K562 (cell line): ENCODE measurements at regions not wholly inside any gene's neighbourhood (a gene's known extent, or its start where the extent isn't known, plus 50 kb on each side); places are given as distances from the start of the nearest gene placed in this dataset.

Experiments used
- ATAC-seq: fragments of 200-7000 bp; cut with Tn5 transposase; 3 replicates; pipeline ENCODE4 v1.9.1; 2020; ENCODE audit warnings: moderate library complexity
- BruUV-seq: library from RNA; stranded (reverse); fragments of 400-500 nt; replicated peaks from 2 replicates; lab custom pipeline; 2021; lab: Mats Ljungman, UMichigan
- CTCF ChIA-PET: fragments of 300-600 bp; formaldehyde crosslinking; extraction: SDS; loops from one replicate; lab custom pipeline; 2021; ENCODE audit warnings: low intra/inter-chr PET ratio; lab: Yijun Ruan, JAX
- POLR2A ChIA-PET: fragments of 300-600, 350-650 bp; sonication (Branson Sonifier 250); formaldehyde crosslinking; extraction: SDS; loops from one replicate; lab custom pipeline; 2021; ENCODE audit warnings: antibody characterized with exemption, inconsistent platforms; lab: Yijun Ruan, JAX
- DNase-seq, 4 experiments: peaks; one replicate each; pipeline versions ENCODE4 v3.0.0 to v3.0.0-alpha.2; 2011 to 2018; ENCODE audit warnings: low spot score in 3 of 4, mixed read lengths in 3 of 4; ENCODE audit errors: extremely low read depth in 1 of 4
- FAIRE-seq: peaks from 2 replicates; lab custom pipeline; 2011; peaks lifted over from hg19 to GRCh38; lab: Jason Lieb, UNC
- H2AFZ ChIP-seq: 2 replicates; pipeline ENCODE4 v1.6.0; 2011; ENCODE audit warnings: low read depth, low read length, control low read depth, inconsistent platforms
- H3K27ac ChIP-seq: fragments of 200-600 bp; 3 replicates; pipeline ENCODE4 v1.8.0; 2011; ENCODE audit warnings: low read depth, mild to moderate bottlenecking, control low read depth, inconsistent platforms, low read length, moderate library complexity, mixed read lengths; ENCODE audit errors: extremely low read depth
- H3K27me3 ChIP-seq, 2 experiments: fragments of 300-600 bp in 1 of 2; 2 replicates in 1 of 2; 3 replicates in 1 of 2; pipeline versions ENCODE4 v1.6.0 to v1.8.0; 2011; ENCODE audit warnings: inconsistent platforms in 2 of 2, low read length in 2 of 2, mild to moderate bottlenecking in 1 of 2, mixed read lengths in 1 of 2, moderate library complexity in 1 of 2; ENCODE audit not compliant: control insufficient read depth in 2 of 2, insufficient read depth in 2 of 2
- H3K36me3 ChIP-seq: fragments of 300-600 bp; 3 replicates; pipeline ENCODE4 v1.8.0; 2011; ENCODE audit warnings: mild to moderate bottlenecking, low read length, inconsistent platforms; ENCODE audit not compliant: control insufficient read depth, insufficient read depth
- H3K4me1 ChIP-seq, 2 experiments: fragments of 200-600 bp in 1 of 2; replicated peaks in 1 of 2; 2 replicates in 1 of 2; 3 replicates in 1 of 2; pipeline versions ENCODE4 v1.5.1 to v1.8.0; 2011; ENCODE audit warnings: inconsistent platforms in 2 of 2, low read length in 2 of 2, mild to moderate bottlenecking in 1 of 2, mixed read lengths in 1 of 2, moderate library complexity in 1 of 2; ENCODE audit not compliant: control insufficient read depth in 2 of 2, insufficient read depth in 2 of 2
- H3K4me2 ChIP-seq: 2 replicates; pipeline ENCODE4 v1.6.1; 2011; ENCODE audit warnings: low read length, control low read depth, inconsistent platforms, mixed read lengths; ENCODE audit not compliant: insufficient read depth
- H3K4me3 ChIP-seq: fragments of 200-600 bp; sonication (generic), shearing (Covaris generic); 2 replicates; pipeline ENCODE4 v1.5.1; 2016; ENCODE audit warnings: control low read depth, inconsistent platforms
- H3K79me2 ChIP-seq: fragments of 200-600 bp; 3 replicates; pipeline ENCODE4 v1.8.0; 2011; ENCODE audit warnings: low read length, inconsistent platforms; ENCODE audit not compliant: control insufficient read depth, insufficient read depth
- H3K9ac ChIP-seq, 2 experiments: 2 replicates each; pipeline versions ENCODE4 v1.6.0 to v1.6.1; 2011; ENCODE audit warnings: low read depth in 2 of 2, low read length in 2 of 2, control low read depth in 1 of 2, inconsistent platforms in 1 of 2, mild to moderate bottlenecking in 1 of 2, mixed read lengths in 1 of 2; ENCODE audit not compliant: insufficient read depth in 1 of 2
- H3K9me1 ChIP-seq: one replicate; pipeline ENCODE4 v1.6.0; 2011; ENCODE audit warnings: inconsistent platforms, mild to moderate bottlenecking, low read length, moderate library complexity; ENCODE audit not compliant: control insufficient read depth, insufficient read depth
- H3K9me3 ChIP-seq: replicated peaks from 2 replicates; pipeline ENCODE4 v1.5.1; 2011; ENCODE audit warnings: low read depth, low read length, inconsistent platforms; ENCODE audit not compliant: control insufficient read depth, insufficient read depth
- H4K20me1 ChIP-seq: replicated peaks from 2 replicates; pipeline ENCODE4 v1.6.1; 2011; ENCODE audit warnings: low read length, inconsistent platforms, mixed read lengths; ENCODE audit not compliant: control insufficient read depth, insufficient read depth
- CHD4 ChIP-seq: fragments of 200-600 bp; sonication (generic); IDR thresholded peaks from 3 replicates; pipeline ENCODE4 v1.6.1; 2012; ENCODE audit warnings: low read depth, mild to moderate bottlenecking, mixed read lengths, low read length, inconsistent platforms; ENCODE audit not compliant: insufficient read depth, insufficient replicate concordance, poor library complexity, severe bottlenecking
- E2F5 ChIP-seq: sonication (generic); formaldehyde crosslinking; IDR thresholded peaks from 2 replicates; pipeline ENCODE4 v1.8.0; 2022; ENCODE audit warnings: mild to moderate bottlenecking, missing genetic modification reagents
- ZNF12 ChIP-seq: sonication (generic); formaldehyde crosslinking; IDR thresholded peaks from 2 replicates; pipeline ENCODE4 v1.4.0; 2020; ENCODE audit warnings: mild to moderate bottlenecking, missing genetic modification reagents
- ZNF277 ChIP-seq: fragments of 250-450 bp; sonication (Bioruptor Pico); IDR thresholded peaks from 2 replicates; pipeline ENCODE4 v1.8.0; 2022; ENCODE audit warnings: inconsistent platforms, mild to moderate bottlenecking, moderate library complexity, borderline replicate concordance
- WGBS: fragments of 100-300 bp; shearing (Covaris generic); methylation state at CpG from one replicate; pipeline ENCODE4 v1.1.6; 2016; ENCODE audit warnings: low coverage, mixed read lengths; ENCODE audit not compliant: insufficient coverage; ENCODE audit errors: missing lambda C conversion rate; 5-methylcytosine and 5-hydroxymethylcytosine counted together
- in situ Hi-C: fragments of 300-500 bp; cut with MboI; formaldehyde crosslinking; loops from 4 replicates; pipeline ENCODE4 v1.15.0; 2018; ENCODE audit warnings: inconsistent platforms, mixed read lengths
- intact Hi-C: fragments of 100-400 bp; cut with micrococcal nuclease; formaldehyde crosslinking; loops from 2 replicates; pipeline ENCODE4 v1.14.2; 2022

DNA sequence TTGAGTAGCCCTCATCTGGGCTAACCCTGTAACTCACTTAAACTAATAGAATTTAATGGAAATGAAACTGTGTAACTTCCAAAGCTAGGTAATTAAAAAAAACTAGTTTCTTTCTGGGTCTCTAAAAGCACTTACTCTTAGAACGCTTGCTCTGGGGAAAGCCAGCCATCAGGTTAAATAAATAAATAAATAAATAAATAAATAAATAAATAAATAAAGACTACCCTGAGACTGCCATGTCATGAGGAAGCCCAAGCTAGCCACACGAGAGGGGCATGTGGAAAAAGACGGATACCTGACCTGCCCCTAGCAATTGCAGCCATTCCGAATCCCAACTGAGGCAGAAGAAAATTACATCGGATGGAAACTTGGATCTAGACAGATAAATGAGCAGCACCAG is 51.3 kb upstream of the FER start:
- 14% methylated on average over 5 of the region's 5 CpGs for WGBS
- Histone ChIP-seq H3K9ac (no peak overlapping the region), H3K4me1 (no peaks in the 10 kb centered on the region), H3K4me3 (no peak overlapping the region), H3K4me2 (no peak overlapping the region), H3K36me3 (no peaks in the 10 kb centered on the region), H3K9me1 (no peaks in the 10 kb centered on the region), H2AFZ (no peak overlapping the region), H4K20me1 (no peaks in the 10 kb centered on the region), H3K9me3 (no peaks in the 10 kb centered on the region), H3K27ac (no peak overlapping the region), H3K79me2 (no peaks in the 10 kb centered on the region), H3K27me3 (no peaks in the 10 kb centered on the region)
- CTCF ChIA-PET, result no interaction called here
- no peak for FAIRE-seq
- BruUV-seq, result no TSS peak
- intact Hi-C loops, result no loop called here
- DNase-seq, result no peak
- TF ChIP-seq CHD4 (no peak), E2F5 (CRISPR knock-in tag) (no peak), ZNF12 (CRISPR knock-in tag) (no peak), ZNF277 (CRISPR knock-in tag) (no peak)
- POLR2A ChIA-PET, result no interaction called here
- ATAC-seq, result no peak
- in situ Hi-C loops, result no loop called here
